Epithelial cell of prostate (primary cell): ENCODE measurements at regions not wholly inside any gene's neighbourhood (a gene's known extent, or its start where the extent isn't known, plus 50 kb on each side); places are given as distances from the start of the nearest gene placed in this dataset.

Experiments
- DNase-seq: peaks from one replicate; pipeline ENCODE4 v3.0.0-alpha.2; 2011; ENCODE audit warnings: low read depth, low spot score
- H3K27ac ChIP-seq: fragments of 450-650 bp; 2 replicates; pipeline ENCODE4 v1.5.1; 2017; ENCODE audit warnings: mild to moderate bottlenecking

DNA sequence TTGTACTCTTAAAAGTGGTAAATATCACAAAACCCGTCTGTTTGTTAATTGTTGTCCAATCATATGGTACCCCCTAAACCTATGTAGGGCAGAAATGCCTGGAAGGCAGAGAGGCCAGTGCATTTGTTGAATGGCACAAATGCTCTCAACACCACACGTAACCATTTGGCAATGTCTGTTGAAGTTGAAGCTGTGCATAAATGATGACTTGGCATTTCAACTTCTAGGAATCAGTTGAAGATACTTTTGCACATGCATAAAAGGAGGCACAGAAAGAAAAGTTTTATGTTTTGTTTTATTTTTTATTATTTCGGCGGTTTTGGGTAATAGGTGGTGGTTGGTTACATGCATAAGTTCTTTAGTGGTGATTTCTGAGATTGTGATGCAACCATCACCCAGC lies 246.6 kb downstream of the TAF11L14 start:
- DNase-seq: no peak
- no peak overlapping the region for H3K27ac ChIP-seq

DNA sequence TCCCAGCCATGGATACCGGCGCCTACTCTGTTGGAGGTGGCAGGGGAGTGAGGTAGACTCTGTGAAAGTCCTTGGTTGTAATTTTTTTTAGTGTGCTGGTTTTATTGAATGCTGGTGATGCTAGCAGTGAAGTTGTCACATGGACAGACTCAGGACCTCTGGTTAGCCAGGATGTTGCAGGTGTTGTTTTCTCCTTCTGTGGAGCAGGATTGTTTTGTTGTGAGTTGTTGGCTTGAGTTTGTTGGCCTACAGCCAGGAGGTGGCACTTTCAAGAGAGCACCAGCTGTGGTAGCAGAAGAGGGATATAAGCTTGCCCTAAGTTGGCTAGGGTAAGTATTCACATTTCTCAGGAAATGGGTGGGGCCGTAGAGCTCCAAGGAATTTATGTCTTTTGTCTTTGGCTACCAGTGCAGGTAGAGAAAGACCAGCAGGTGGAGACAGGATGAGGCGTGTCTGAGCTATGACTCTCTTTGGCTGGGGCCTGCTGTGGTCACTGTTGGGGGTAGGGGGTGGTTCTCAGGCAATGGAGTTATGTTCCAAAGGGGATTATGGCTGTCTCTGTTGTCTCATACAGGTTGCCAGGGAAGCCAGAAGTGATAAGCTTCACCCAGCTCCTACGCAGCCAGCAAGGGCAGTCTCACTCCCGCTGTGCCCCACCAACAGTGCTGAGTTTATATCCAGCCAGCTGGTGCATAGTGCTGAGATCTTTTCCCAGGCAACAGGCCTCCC lies 248.7 kb downstream of the TAF11L14 start:
- H3K27ac ChIP-seq: peak overlapping the region; percentile 56
- DNase-seq: peak; percentile 68

DNA sequence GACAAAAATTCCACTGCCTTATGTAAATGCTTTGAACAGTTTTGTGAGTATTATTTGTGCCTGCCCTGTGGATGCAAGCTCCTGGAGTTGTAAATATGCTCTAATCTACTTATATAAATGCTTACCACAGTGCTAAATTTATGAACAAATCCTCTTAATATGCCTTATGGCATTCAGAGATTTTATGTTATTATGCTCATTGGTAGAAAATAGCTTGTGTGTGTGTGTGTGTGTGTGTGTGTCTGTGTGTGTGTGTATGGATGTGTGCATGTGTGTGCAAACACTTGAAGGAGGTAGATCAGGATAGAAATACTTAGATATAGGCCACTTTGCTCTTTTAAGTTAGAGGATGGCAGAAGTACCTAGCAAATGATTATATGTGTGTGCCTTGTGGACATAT lies 253.9 kb downstream of the TAF11L14 start:
- H3K27ac ChIP-seq: no peak overlapping the region
- DNase-seq: no peak

DNA sequence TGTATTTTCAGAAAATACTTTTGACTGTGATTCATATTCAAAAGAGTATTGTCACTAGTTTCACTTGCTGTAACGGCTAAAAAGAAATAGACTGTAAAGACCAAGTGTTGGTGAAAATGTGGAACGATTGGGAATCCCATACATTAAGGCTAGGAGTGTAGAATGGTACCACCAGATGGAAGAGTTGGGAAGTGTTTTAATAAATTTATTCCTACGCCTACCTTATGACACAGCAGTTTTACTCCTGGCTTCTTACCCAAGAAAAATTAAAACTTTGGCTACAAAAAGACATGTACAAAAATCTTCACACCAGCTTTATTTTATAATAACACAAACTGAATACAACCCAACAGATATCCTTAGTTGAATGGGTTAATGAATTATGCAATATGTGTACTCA lies 256.2 kb downstream of the TAF11L14 start:
- no peak overlapping the region for H3K27ac ChIP-seq
- no peak for DNase-seq

DNA sequence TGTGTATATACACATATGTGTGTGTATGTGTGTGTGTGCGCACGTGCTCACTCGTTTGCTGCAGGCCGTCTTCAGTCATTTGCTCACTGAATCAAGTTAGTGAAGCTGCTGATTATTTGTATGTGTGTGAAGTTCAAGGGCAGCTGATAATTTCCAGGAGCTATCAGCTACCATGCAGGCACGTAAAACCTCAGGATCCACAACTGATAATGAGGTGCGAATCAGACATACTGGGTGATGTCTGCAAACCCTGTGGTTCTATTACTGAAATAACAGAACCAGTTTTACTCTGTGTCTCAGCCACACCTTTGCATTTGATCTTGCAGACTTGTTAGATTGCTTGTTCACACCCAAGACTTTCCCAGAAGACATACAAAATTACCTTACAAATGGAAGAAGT lies 257.6 kb downstream of the TAF11L14 start:
- no peak for DNase-seq
- H3K27ac ChIP-seq: no peak overlapping the region

DNA sequence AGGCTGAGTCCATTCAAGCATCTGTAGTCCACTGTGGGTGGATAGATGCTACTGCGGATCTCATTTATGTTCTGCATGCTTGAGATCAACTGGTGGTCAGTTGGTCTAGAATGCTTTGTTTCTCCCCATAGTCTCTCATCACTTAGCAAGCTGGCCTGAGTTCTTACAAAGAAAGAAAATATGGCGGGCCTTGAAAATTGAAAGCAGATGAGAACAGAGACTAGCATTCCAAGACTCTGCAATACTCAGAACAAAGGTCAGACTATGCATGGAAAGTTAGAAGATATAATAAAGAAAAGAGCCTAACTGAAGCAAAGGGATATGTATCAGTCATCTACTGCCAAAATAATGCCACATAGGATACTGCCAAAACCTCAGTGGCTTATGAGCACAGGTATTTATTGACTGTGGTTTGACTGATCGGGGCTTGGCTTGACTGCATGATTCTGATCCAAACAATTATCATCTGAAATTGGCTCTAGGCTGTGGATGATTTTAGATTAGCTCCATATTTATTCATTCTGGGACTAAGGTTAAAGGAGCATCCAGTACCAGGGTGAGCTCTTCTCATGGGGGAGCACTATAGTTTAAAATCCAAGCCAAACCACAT lies 258.9 kb downstream of the TAF11L14 start:
- H3K27ac ChIP-seq: no peak overlapping the region
- DNase-seq: no peak

DNA sequence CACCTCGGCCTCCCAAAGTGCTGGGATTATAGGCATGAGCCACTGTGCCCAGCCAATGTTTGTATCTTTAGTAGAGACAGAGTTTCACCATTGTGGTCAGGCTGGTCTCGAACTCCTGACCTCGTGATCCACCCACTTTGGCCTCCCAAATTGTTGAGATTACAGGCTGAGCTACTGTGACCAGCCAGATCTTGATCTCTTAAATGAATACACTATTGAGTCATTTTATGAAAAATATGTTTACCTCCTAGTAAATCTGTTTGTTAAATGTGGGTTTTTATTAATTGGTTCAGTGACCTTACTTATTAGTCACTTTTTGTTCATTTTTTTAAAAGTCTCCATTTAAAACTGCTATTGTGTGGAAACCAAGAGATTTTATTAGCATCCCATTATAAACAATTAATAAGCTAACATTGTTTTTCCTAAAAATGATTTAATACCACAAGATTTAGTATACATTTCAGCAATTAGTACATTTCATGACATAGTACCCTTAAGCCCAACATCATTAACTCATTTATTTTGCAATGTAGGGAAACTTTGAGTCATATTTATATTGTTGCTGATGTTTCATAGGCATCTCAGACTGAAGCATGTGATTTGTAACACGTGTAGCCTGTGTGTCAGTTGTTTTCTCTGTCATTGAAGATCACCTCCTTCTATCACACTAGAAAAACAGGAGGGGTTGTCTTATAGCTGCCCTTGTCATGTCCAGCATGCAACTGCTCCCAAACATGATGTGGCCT lies 261.2 kb downstream of the TAF11L14 start:
- peak overlapping the region; percentile 54 for H3K27ac ChIP-seq
- DNase-seq: peak; percentile 56

DNA sequence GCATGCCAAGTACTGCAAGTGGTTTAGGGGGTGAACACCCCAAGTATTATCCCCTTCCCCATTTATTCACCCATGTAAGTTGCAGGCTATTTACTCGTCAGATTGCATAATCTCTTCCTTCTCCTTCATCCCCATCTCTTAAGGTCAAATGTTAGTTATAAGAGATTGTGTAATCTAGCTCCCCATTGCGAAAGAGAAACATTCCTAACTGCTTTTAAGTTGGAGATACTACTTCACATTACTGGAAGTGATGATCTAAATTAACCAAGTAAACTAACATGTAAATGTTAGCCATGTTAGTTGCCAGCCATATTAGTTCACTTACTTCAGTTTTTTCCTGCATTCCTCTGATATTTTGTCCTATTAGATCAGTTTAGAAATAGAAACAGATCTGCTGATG lies 262.3 kb downstream of the TAF11L14 start:
- peak overlapping the region; percentile 54 for H3K27ac ChIP-seq
- DNase-seq: no peak

DNA sequence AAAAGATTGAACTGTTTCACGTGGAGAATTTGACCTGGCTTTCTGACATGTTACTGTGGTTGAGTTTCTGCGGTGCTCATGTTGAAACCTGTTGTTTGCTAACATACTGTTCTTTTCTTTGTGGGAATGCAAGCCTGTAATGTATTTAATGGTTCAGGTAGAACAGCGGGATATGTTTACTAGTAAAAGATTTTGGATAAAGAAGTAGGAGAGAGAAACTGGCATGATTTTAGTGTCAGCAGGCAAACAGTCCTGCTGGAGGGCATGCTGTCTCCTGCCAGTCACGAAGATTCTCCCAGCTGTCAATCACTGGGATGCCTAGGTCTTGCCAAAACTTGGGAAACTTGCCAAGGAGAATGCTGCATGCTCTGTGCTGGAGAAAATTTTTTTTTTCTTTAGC lies 263.5 kb downstream of the TAF11L14 start:
- peak; percentile 34 for DNase-seq
- H3K27ac ChIP-seq: peak overlapping the region; percentile 13

DNA sequence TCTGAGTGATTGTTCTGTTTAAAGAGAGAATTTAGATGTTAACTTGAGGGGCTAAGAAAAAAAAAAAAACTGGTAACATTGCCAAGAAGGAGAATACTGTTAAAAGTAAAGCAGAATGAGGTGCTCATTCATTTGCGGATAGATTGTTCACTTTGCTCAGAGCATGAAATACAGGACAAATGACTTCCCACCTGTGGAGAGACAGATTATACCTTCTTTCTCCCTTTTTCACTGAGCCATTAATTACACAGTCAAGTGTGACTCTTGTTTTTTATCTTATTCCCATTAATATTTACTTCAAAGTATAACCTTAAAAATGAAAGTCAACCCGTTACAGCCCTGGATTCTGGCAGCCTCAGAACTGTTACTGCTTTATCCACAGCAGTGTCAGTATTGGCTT lies 264.5 kb downstream of the TAF11L14 start:
- DNase-seq: no peak
- no peak overlapping the region for H3K27ac ChIP-seq

DNA sequence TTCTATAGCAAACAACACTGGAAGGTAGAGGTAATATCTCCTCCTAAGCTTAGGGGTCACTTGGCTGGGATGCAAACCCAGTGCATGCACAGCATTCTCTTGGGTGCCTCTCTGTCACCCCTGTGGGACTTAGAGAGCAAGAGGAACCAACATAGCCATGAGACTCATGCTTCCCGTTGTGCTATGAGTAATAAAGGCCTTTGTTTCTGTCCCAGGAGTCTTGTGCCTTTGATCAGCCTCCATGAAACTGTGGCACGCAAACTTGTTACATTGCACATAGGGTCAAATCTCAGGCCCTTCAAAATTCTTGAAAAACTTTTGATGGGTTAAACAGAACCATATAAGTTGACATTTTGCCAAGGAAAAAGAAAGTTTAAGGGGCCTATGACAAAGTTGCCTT lies 272.8 kb downstream of the TAF11L14 start:
- no peak overlapping the region for H3K27ac ChIP-seq
- no peak for DNase-seq

DNA sequence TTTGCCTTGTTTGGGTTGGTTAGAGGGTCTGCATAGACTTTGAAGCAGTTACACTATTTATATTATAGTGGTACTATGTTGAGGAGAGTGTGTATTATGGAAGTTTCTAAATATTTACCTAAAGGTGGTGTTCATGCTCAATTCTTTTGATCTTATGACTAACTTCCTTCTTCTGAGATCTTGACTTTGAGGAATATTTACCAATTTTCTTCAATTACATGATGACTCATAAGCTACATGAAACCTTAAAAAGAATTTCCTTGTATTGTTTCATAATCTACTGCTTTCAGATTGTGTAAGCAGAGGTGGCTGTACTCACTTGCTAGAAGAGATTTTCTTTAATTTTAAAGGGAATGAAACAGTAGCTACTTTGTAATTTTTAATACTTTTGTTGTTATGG lies 276.1 kb downstream of the TAF11L14 start:
- DNase-seq: peak; percentile 60
- H3K27ac ChIP-seq: no peak overlapping the region

DNA sequence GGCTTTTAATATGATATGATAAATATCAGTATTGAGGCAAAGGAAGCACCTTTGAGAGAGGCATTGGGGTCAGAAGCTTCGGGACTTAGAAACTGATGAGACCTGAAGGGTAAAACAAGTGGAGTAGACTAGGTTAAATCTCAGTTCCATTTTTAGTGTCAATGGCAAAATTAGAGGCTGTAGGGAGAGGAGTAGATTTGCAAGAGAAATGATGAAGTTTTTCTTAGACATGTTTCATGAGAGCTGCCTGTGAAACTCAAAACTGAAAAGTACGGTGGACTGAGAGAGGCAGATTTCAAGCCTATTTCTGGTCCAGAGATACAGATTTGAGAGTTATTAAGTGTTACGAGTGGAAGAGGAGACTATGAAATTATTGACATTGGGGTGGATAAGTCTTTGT lies 278.5 kb downstream of the TAF11L14 start:
- DNase-seq: no peak
- no peak overlapping the region for H3K27ac ChIP-seq

DNA sequence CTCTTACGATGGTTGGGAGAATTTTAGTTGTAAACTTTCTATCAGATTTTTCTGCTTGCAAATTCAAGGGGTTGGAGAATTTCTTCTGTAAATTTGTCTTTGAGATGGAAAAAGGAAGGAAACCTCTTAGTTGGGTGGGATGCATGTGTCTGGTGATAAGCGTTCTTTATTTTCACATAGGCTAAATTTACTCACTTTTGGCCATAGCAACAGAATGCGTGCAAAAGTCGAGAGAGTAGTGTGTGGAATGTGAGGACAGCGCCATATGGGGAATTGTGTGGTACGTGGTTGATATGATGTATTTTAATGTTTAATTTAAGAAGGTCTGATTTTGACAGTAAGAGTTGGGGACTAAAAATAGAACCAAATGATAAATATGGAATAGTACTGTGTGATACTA lies 282.2 kb downstream of the TAF11L14 start:
- no peak for DNase-seq
- H3K27ac ChIP-seq: no peak overlapping the region

DNA sequence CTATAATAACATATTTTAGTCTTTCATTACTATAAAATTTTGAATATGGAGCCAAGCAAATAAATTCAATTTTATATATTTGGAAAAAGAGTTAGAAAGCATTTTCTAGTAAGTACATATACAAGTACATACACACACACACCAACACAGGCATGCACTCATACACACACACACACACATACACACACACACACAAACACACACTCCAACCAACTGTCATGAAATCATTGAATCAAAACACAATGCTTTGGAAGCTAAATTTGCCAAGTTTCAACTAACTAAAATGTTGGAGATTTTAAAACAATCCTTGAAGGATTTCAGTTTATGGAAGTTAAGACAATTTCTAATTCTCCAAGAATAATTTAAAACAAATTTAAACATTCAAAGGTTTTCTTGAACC lies 283.2 kb downstream of the TAF11L14 start:
- DNase-seq: no peak
- H3K27ac ChIP-seq: no peak overlapping the region

DNA sequence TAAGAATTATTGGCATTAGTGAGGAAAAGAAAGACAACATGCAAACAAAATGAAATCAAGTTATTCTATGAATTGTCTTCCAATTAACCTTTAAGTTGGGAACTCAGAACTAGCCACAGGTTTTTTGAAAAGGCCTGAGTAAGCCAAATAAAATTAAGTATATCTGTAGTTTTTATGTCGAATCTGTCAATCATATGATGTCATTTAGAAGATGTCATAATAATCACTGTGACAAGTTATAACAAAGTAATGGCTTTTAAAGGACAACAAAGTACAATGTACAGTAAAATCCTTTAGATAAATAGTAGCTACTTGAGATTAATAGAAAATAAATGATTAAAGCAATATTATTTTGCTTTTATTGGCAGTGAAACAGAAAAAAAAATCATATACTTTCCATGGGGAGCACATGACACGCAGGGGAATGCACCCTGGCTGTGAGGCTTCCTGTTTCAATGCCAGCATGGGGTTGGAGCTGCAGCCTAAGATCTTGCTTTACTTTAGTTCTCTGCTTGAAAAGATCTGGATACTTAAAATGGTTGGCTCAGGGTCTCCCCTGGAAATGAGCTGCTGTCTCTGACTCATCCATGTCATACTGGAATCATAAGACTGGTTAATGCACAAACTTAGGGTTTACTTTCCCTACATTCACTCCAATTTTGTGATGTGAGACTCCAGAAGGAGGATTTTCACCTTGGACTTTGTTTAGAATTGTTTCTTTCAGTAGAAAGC lies 284.3 kb downstream of the TAF11L14 start:
- no peak overlapping the region for H3K27ac ChIP-seq
- DNase-seq: no peak

DNA sequence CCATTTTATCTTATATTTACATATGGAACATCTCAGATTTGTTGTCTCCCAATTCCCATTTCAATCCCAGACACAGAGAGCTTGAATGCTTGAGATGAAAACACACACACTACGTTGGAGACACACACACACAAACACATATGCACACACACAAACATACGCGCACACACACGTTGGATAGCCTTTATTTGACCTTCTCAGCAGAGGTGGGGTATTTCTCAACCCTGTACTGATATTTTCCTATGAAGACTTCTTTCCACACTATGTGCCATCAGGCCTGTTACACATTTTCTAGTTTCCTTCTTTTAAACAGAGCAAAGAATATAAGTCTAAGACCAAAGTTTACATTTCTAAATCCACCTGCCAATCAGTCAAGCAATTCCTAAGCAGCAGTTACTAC lies 291.0 kb downstream of the TAF11L14 start:
- no peak overlapping the region for H3K27ac ChIP-seq
- no peak for DNase-seq

DNA sequence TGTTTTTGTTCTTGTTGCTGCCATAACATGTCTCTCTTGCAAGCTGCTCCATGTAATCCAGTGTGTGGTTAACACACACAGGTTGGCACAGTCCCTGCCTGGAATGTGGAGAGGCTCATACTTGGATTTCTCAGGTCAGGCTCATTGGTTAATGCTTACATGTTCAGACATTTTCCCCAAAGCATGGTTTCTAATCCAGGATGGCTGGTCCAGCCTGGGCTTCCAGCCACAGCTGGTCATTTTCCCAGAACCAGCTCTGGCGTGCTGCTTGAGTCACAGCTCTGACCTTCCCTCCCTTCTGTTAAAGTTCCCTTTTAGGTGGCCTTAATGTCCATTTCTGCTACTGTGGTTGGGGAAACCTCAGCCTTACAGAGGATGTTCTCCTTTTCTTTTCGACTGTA lies 294.3 kb downstream of the TAF11L14 start:
- peak; percentile 41 for DNase-seq
- peak overlapping the region; percentile 45 for H3K27ac ChIP-seq

DNA sequence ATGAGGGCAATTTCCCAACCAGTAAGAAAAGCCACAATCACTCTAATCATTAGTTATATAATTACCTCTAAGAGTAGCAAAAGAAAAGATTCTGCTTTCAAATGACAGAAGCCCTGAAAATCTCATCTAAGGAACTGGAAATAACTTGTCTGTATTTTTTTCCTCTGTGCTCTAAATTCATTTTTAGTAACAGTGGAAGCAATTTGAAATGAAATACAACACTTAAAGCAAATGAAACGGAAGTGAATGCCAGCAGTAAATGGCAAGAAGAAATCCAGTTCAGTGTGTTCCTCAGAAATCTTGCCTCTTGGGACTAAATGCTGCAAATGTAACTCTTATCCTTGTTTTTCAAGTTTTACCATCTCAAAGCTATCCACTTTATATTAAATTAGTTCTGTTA lies 294.9 kb downstream of the TAF11L14 start:
- peak overlapping the region; percentile 45 for H3K27ac ChIP-seq
- DNase-seq: no peak

DNA sequence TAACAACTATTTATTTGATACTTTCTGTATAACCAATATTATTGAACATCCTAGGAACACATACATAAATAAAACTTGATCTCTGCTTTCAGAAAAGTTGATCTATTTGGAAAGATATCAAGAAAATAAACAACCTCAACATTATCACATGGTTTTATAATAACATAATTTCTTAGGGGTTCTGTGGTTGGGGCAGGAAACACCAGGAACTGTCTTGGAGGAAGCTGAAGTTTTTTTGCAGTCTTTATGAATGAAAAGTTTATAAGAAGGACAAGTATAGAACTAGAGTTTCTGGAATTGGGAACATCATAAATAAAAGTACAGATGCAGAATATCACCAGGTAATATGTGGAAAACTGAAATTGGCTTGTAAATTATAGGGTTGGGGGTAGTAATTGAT lies 296.1 kb downstream of the TAF11L14 start:
- DNase-seq: no peak
- no peak overlapping the region for H3K27ac ChIP-seq

DNA sequence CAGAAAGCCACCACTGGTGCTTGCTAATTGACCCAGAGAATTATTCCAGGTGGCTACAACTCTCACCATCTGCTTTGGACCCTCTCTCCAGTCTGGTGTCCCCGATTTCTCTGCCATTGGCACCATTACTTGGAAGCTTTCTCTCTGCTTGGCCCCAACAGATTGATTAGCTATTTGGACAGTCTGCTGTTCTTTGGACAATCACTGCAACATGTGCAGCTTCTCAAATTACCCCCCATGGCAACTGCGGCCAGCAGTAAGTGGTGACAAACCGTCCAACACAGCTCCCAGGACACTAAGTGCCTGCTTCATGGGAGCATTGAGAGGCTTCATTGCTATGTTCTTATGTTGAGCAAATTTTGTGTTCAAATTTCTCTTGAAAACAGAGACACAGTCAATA lies 309.8 kb downstream of the TAF11L14 start:
- H3K27ac ChIP-seq: no peak overlapping the region
- DNase-seq: no peak
